ENCODE measurements at regions not wholly inside any gene's neighbourhood (a gene's known extent, or its start where the extent isn't known, plus 50 kb on each side); places are given as distances from the start of the nearest gene placed in this dataset.

- H2AFZ ChIP-seq (ENCODE audit: low read length) = no peak overlapping the region
- no peak overlapping the region for H3K4me2 ChIP-seq (ENCODE audit: low read length)
- peaks cover 23% of the 10 kb centered on the region; the same call in 1 of the 2 replicates for H3K9me3 ChIP-seq (ENCODE audit: low read length)
- H3K4me3 ChIP-seq (ENCODE audit: low read depth, low read length, poor library complexity, severe bottlenecking) = no peak overlapping the region
- no peak overlapping the region for H3K27ac ChIP-seq (ENCODE audit: low read depth, low read length, poor library complexity, severe bottlenecking)
- no peaks in the 10 kb centered on the region for H3K79me2 ChIP-seq (ENCODE audit: insufficient read depth, low read depth, low read length)
- TF ChIP-seq EZH2phosphoT487 (IDR thresholded peaks at IDR 0.05; ENCODE audit: borderline replicate concordance, low read depth, low read length) = no peak
- no peak for TF ChIP-seq CTCF (conservative IDR thresholded peaks at IDR 0.05; ENCODE audit: low read length)
- intact Hi-C loops (cut with micrococcal nuclease; ENCODE audit: unreplicated experiment) = no loop called here
- no peaks in the 10 kb centered on the region for H3K9me2 ChIP-seq (ENCODE audit: insufficient read depth, low read length)
- ChIA-PET CTCF (ENCODE audit: unreplicated experiment) (no interaction called here), POLR2A (no interaction called here)
- H3K36me3 ChIP-seq (ENCODE audit: insufficient read depth, low read length) = peaks cover 9% of the 10 kb centered on the region; the same call in 1 of the 2 replicates
- no peaks in the 10 kb centered on the region for H4K20me1 ChIP-seq (ENCODE audit: insufficient read depth, low read length)
- H3K4me1 ChIP-seq (ENCODE audit: insufficient read depth, low read length, poor library complexity, severe bottlenecking) = peaks cover 8% of the 10 kb centered on the region
- no TSS peak for BruUV-seq (replicated peaks)
- no peak for DNase-seq (ENCODE audit: low spot score)
Observed at GRCh38 chr22:22389467-22389866, 119.1 kb downstream of the ZNF280B start.

GRCh38 chr22:22390989-22391388, 117.6 kb downstream of the ZNF280B start:
- intact Hi-C loops (cut with micrococcal nuclease; ENCODE audit: unreplicated experiment) = no loop called here
- H3K4me3 ChIP-seq (ENCODE audit: low read depth, low read length, poor library complexity, severe bottlenecking) = no peak overlapping the region
- H2AFZ ChIP-seq (ENCODE audit: low read length) = no peak overlapping the region
- H3K4me2 ChIP-seq (ENCODE audit: low read length) = no peak overlapping the region
- peaks cover 23% of the 10 kb centered on the region; the same call in 1 of the 2 replicates for H3K9me3 ChIP-seq (ENCODE audit: low read length)
- peaks cover 23% of the 10 kb centered on the region for H3K4me1 ChIP-seq (ENCODE audit: insufficient read depth, low read length, poor library complexity, severe bottlenecking)
- no peaks in the 10 kb centered on the region for H3K9me2 ChIP-seq (ENCODE audit: insufficient read depth, low read length)
- POLR2A ChIA-PET = interaction anchor here (0.6 to 1.9 kb wide), 4 partner anchors 10 to 723 kb away, joined by 3 to 7 read pairs (median 3); no protein-coding TSS in a partner anchor
- CTCF ChIA-PET (ENCODE audit: unreplicated experiment) = no interaction called here
- no peak overlapping the region for H3K27ac ChIP-seq (ENCODE audit: low read depth, low read length, poor library complexity, severe bottlenecking)
- H3K36me3 ChIP-seq (ENCODE audit: insufficient read depth, low read length) = peaks cover 9% of the 10 kb centered on the region; the same call in 1 of the 2 replicates
- no peaks in the 10 kb centered on the region for H3K79me2 ChIP-seq (ENCODE audit: insufficient read depth, low read depth, low read length)
- no peak for DNase-seq (ENCODE audit: low spot score)
- H4K20me1 ChIP-seq (ENCODE audit: insufficient read depth, low read length) = no peaks in the 10 kb centered on the region
- no TSS peak for BruUV-seq (replicated peaks)
- no peak for TF ChIP-seq EZH2phosphoT487 (IDR thresholded peaks at IDR 0.05; ENCODE audit: borderline replicate concordance, low read depth, low read length)
- no peak for TF ChIP-seq CTCF (conservative IDR thresholded peaks at IDR 0.05; ENCODE audit: low read length)

GRCh38 chr22:22391543-22391942, 117.0 kb downstream of the ZNF280B start:
- no peaks in the 10 kb centered on the region for H4K20me1 ChIP-seq (ENCODE audit: insufficient read depth, low read length)
- intact Hi-C loops (cut with micrococcal nuclease; ENCODE audit: unreplicated experiment) = no loop called here
- H3K9me3 ChIP-seq (ENCODE audit: low read length) = peaks cover 23% of the 10 kb centered on the region; the same call in 1 of the 2 replicates
- ChIA-PET CTCF (ENCODE audit: unreplicated experiment) (no interaction called here), POLR2A (interaction anchor here (0.6 to 1.9 kb wide), 4 partner anchors 11 to 722 kb away, joined by 3 to 7 read pairs (median 3); no protein-coding TSS in a partner anchor)
- no peak for TF ChIP-seq EZH2phosphoT487 (IDR thresholded peaks at IDR 0.05; ENCODE audit: borderline replicate concordance, low read depth, low read length)
- no peak for TF ChIP-seq CTCF (conservative IDR thresholded peaks at IDR 0.05; ENCODE audit: low read length)
- no peak overlapping the region for H3K27ac ChIP-seq (ENCODE audit: low read depth, low read length, poor library complexity, severe bottlenecking)
- no peak overlapping the region for H3K4me2 ChIP-seq (ENCODE audit: low read length)
- no TSS peak for BruUV-seq (replicated peaks)
- H3K4me3 ChIP-seq (ENCODE audit: low read depth, low read length, poor library complexity, severe bottlenecking) = no peak overlapping the region
- H3K9me2 ChIP-seq (ENCODE audit: insufficient read depth, low read length) = no peaks in the 10 kb centered on the region
- peaks cover 9% of the 10 kb centered on the region; the same call in 1 of the 2 replicates for H3K36me3 ChIP-seq (ENCODE audit: insufficient read depth, low read length)
- no peaks in the 10 kb centered on the region for H3K79me2 ChIP-seq (ENCODE audit: insufficient read depth, low read depth, low read length)
- DNase-seq (ENCODE audit: low spot score) = no peak
- H3K4me1 ChIP-seq (ENCODE audit: insufficient read depth, low read length, poor library complexity, severe bottlenecking) = peaks cover 28% of the 10 kb centered on the region
- no peak overlapping the region for H2AFZ ChIP-seq (ENCODE audit: low read length)
